CD4-positive, alpha-beta T cell treated with Interferon alpha-2 for 1 hour (primary cell): ENCODE measurements at regions not wholly inside any gene's neighbourhood (a gene's known extent, or its start where the extent isn't known, plus 50 kb on each side); places are given as distances from the start of the nearest gene placed in this dataset.
"Not testable (repeated sequence)": the region's sequence is repeated elsewhere in the genome, so short reads cannot be mapped to it uniquely, and the experiment has no call there.

Experiments used
- DNase-seq, 2 donors: peaks; one replicate each; pipeline ENCODE4 v3.0.0-alpha.2; 2020 to 2022

GRCh38 chr6:8175046-8175777 lies 72.9 kb upstream of the EEF1E1 start:
- no peak for DNase-seq

DNA sequence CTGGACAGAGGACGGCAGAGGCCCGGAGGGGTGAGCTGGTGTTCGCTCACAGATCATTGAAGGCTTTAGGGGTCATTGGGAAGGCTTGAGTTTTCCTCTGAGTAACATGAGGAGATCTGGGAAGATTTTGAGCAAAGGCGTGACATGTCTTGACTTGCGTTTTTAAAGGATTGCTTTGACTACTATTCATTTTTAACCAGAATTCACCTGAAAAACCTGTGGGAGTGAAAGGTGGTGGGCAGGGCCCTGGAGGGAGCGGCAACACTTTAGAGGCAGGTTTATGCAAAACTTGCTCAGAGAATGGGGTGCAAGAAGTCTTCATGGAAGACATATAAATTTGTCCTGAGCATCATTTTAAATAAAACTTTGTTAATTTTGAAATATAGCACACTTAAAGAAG lies 72.2 kb upstream of the EEF1E1 start:
- DNase-seq, result no peak

DNA sequence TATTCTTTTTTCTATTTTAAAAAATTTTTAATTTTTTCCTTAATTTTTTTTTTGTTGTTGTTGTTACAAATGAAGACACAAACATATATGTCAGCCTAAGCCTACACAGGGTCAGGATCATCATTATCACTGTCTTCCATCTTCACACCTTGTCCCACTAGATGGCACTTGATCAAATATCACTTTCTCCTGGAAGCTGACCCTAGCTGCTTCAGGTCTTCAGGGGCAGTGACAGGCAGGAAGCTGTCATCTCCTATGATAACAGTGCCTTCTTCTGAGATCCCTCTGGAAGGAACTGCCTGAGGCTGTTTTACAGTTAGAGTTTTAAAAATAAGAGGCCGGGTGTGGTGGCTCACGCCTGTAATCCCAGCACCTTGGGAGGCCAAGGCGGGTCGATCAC lies 70.2 kb upstream of the EEF1E1 start:
- no peak for DNase-seq

- no peak for DNase-seq
Measured at GRCh38 chr6:8170754-8171153, 68.4 kb upstream of the EEF1E1 start.

GRCh38 chr6:8170245-8170644 lies 67.9 kb upstream of the EEF1E1 start:
- DNase-seq, result no peak

- no peak for DNase-seq
Measured at GRCh38 chr6:8166156-8166555, 63.8 kb upstream of the EEF1E1 start.

GRCh38 chr6:8165008-8165407 lies 62.7 kb upstream of the EEF1E1 start:
- not testable (repeated sequence) for DNase-seq

DNA sequence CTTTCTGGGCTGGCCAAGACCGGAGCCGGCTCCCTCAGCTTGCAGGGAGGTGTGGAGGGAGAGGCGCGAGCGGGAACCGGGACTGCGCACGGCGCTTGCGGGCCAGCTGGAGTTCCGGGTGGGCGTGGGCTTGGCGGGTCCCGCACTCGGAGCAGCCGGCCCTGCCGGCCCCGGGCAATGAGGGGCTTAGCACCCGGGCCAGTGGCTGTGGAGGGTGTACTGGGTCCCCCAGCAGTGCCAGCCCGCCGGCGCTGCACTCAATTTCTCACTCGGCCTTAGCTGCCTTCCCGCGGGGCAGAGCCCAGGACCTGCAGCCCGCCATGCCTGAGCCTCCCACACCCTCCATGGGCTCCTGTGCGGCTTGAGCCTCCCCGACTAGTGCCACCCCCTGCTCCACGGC lies 61.9 kb upstream of the EEF1E1 start:
- not testable (repeated sequence) for DNase-seq

DNA sequence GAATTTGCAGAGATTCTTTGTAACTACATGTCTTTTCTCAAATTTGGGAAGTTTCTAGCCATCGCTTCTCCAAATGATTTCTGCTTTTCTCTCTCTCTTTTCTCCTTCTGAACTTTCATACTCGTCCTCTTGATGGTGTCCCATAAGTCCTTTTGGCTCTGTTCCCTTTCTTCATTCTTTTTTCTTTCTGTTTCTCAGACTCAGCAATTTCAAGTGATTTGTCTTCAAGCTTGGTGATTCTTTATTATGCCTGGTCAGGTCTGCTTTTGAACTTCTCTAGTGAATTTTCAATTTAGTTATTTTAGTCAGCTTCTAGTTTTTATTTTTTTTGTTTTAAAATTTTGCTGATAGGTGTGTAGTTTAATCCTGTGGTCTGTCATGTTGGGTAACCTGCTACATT lies 57.6 kb upstream of the EEF1E1 start:
- no peak for DNase-seq

DNA sequence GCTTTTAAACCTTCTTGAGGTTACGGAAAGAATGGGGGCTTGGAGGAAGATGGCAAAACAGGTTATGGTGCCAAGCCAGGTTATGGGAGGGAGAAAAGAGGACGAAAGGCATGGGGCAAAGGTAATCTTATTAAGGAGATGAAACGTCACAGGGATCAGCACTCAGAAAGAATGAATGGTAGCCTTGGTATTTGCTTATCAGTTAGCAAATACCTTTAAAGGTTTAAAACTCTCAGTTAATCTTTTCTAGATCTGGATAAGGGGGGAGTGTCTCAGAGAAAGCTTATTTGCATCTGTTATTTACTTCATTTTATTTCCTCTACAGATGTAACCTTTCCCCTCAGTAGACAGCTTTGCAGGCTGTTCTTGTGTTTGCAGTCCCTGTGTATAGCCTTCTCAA lies 55.5 kb upstream of the EEF1E1 start:
- no peak for DNase-seq

DNA sequence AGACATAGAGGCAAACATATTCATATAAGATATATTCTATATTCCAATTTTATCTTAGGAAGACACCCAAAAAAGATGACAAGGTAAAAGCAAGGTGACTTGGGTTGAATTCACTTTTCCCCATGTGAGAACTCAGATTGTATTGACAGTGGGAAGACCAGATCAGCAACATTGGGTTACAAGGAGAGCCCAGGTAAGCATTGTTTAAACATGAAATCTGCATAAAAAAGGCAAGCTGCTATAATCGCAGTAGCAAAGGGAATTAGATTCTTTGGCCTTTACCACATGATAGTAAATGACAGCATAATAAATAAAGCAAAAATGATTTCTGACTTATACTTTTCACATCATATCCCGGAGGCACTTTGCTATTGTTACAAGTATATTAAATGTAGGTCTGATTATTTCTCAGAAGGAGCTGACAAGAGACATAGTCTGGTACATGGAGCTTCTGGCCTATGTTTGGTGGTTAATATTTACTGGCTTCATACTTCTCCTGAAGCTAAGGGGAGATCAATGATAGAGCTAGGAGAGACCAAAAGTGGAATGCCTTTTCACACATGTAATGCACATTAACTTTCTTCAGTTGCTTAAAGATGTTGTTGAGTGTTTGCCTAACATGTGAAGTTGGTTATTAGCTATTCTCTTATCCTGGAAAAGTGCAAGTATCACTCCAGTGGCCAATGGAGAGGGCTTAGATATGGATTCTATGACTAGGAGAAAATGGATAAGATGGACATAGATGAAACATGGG lies 53.1 kb upstream of the EEF1E1 start:
- DNase-seq, result no peak
